ENCODE measurements at regions not wholly inside any gene's neighbourhood (a gene's known extent, or its start where the extent isn't known, plus 50 kb on each side); places are given as distances from the start of the nearest gene placed in this dataset.

DNA sequence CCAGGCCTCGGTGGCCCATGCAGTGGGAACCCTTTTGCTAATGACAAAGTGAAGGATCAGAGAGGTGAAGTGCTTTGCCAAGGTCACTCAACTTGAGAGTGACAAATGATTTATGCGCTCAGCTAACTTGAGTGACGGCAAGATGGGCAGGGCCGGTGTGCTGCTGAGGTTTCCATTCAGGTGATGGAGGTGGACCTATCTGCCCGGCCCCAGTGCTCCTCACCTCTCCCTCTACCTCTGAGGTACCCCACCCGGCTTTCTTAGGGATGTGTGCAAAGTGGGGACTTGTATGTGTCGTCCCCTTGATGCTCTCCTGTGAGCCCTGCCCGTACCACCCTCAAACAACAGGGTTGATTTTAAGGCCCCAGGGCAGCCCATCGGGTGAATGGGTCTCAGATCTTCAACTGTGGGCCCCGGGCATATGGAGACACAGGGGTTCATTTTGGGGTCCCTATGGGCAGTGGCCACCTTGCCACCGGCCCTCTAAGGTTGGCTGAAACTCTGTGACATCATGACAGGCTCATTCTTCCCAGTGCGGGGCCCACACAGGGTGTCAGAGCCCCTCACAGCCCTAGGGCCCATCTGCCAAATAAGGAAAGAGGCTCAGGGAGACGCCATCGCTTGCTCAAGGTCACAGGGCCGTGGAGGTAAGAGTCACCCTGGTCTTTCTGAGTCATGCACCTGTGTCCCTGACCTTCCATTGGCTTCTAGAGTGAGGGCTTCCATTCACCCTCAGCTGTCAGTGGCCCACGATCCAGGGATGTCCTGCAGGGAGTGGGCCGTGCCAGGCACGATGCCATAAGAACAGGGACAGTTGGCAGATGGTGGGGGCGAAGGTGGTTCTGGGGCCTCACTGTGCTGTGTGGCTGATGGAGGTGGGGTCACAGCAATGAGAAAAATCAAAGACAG, 170.6 kb upstream of the MVB12B start:
- Histone ChIP-seq H3K27me3 (replicated peaks; ENCODE audit: insufficient read depth, low read depth, low read length, poor library complexity) (peaks cover 43% of the 10 kb centered on the region), H3K36me3 (ENCODE audit: insufficient read depth, low read length, poor library complexity, severe bottlenecking) (no peaks in the 10 kb centered on the region), H3K9me3 (ENCODE audit: low read depth, low read length, poor library complexity, severe bottlenecking) (no peaks in the 10 kb centered on the region), H3K27ac (ENCODE audit: low read depth, low read length, poor library complexity, severe bottlenecking) (no peak overlapping the region), H3K4me3 (ENCODE audit: low read depth, low read length, poor library complexity, severe bottlenecking) (no peak overlapping the region), H3K4me1 (ENCODE audit: insufficient read depth, low read length, poor library complexity, severe bottlenecking) (peaks cover 35% of the 10 kb centered on the region)
- intact Hi-C loops (cut with micrococcal nuclease; ENCODE audit: unreplicated experiment): no loop called here
- no TSS peak for BruUV-seq (replicated peaks)
- POLR2A ChIA-PET (ENCODE audit: low non-redundant PET): no interaction called here
- CTCF ChIA-PET: no interaction called here
- TF ChIP-seq EZH2 (IDR thresholded peaks at IDR 0.05; ENCODE audit: borderline replicate concordance, low read depth, low read length, poor library complexity, severe bottlenecking): no peak
- TF ChIP-seq, protein P1, sequence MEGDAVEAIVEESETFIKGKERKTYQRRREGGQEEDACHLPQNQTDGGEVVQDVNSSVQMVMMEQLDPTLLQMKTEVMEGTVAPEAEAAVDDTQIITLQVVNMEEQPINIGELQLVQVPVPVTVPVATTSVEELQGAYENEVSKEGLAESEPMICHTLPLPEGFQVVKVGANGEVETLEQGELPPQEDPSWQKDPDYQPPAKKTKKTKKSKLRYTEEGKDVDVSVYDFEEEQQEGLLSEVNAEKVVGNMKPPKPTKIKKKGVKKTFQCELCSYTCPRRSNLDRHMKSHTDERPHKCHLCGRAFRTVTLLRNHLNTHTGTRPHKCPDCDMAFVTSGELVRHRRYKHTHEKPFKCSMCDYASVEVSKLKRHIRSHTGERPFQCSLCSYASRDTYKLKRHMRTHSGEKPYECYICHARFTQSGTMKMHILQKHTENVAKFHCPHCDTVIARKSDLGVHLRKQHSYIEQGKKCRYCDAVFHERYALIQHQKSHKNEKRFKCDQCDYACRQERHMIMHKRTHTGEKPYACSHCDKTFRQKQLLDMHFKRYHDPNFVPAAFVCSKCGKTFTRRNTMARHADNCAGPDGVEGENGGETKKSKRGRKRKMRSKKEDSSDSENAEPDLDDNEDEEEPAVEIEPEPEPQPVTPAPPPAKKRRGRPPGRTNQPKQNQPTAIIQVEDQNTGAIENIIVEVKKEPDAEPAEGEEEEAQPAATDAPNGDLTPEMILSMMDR (conservative IDR thresholded peaks at IDR 0.05; ENCODE audit: low read depth, low read length): no peak
- DNase-seq (ENCODE audit: low spot score): no peak

DNA sequence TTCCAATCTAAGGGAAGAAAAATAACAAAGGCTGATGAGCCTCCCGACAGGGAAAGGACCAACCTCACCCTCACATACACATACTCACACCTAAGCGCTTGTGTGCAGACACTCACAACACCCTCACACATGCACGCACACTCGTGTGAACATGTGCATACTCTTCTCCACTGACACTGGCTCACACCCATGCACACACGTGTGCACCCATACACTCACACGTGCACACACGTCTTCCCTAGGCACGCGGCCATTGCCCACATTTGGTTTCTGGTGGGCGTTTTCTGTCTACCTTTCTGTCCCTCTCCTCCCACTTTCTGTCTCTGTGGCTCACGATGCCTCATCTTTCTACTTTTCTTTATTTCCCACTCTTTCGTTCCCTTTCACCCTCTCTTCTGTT, 169.7 kb upstream of the MVB12B start:
- Histone ChIP-seq H3K4me3 (ENCODE audit: low read depth, low read length, poor library complexity, severe bottlenecking) (no peak overlapping the region), H3K36me3 (ENCODE audit: insufficient read depth, low read length, poor library complexity, severe bottlenecking) (no peaks in the 10 kb centered on the region), H3K27me3 (replicated peaks; ENCODE audit: insufficient read depth, low read depth, low read length, poor library complexity) (peaks cover 43% of the 10 kb centered on the region), H3K27ac (ENCODE audit: low read depth, low read length, poor library complexity, severe bottlenecking) (no peak overlapping the region), H3K4me1 (ENCODE audit: insufficient read depth, low read length, poor library complexity, severe bottlenecking) (peaks cover 27% of the 10 kb centered on the region), H3K9me3 (ENCODE audit: low read depth, low read length, poor library complexity, severe bottlenecking) (no peaks in the 10 kb centered on the region)
- no peak for DNase-seq (ENCODE audit: low spot score)
- BruUV-seq (replicated peaks): no TSS peak
- intact Hi-C loops (cut with micrococcal nuclease; ENCODE audit: unreplicated experiment): no loop called here
- TF ChIP-seq, protein P1 (conservative IDR thresholded peaks at IDR 0.05; ENCODE audit: low read depth, low read length): no peak
- no peak for TF ChIP-seq EZH2 (IDR thresholded peaks at IDR 0.05; ENCODE audit: borderline replicate concordance, low read depth, low read length, poor library complexity, severe bottlenecking)
- ChIA-PET POLR2A (ENCODE audit: low non-redundant PET) (no interaction called here), CTCF (no interaction called here)

DNA sequence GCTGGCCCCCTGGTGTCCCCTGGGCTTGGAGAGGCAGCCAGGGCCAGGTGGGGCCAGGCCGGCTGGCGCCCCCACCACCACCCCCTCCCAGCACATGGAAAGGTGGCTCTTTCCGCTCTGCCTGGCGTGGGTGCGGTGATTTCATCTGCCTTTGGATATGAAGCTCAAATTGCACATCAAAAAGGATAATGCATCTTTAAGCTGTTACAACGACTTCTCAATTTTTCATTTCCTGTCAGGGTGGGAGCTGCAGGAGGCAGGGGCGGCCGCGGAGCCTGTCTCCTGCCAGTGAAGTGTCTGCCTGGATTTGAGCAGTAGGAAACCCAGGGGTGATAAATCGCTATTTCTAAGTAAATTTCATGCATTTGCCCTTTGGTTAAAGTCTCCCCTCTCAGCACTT, 169.2 kb upstream of the MVB12B start:
- Histone ChIP-seq H3K27me3 (replicated peaks; ENCODE audit: insufficient read depth, low read depth, low read length, poor library complexity) (peaks cover 43% of the 10 kb centered on the region), H3K27ac (ENCODE audit: low read depth, low read length, poor library complexity, severe bottlenecking) (no peak overlapping the region), H3K4me3 (ENCODE audit: low read depth, low read length, poor library complexity, severe bottlenecking) (no peak overlapping the region), H3K9me3 (ENCODE audit: low read depth, low read length, poor library complexity, severe bottlenecking) (no peaks in the 10 kb centered on the region), H3K36me3 (ENCODE audit: insufficient read depth, low read length, poor library complexity, severe bottlenecking) (no peaks in the 10 kb centered on the region), H3K4me1 (ENCODE audit: insufficient read depth, low read length, poor library complexity, severe bottlenecking) (peaks cover 24% of the 10 kb centered on the region)
- TF ChIP-seq EZH2 (IDR thresholded peaks at IDR 0.05; ENCODE audit: borderline replicate concordance, low read depth, low read length, poor library complexity, severe bottlenecking): no peak
- TF ChIP-seq, protein P1 (conservative IDR thresholded peaks at IDR 0.05; ENCODE audit: low read depth, low read length): no peak
- ChIA-PET CTCF (interaction anchor here (0.6 kb wide), 1 partner anchor 14 kb away, joined by 5 read pairs; no protein-coding TSS in a partner anchor), POLR2A (ENCODE audit: low non-redundant PET) (no interaction called here)
- intact Hi-C loops (cut with micrococcal nuclease; ENCODE audit: unreplicated experiment): no loop called here
- no TSS peak for BruUV-seq (replicated peaks)
- peak; percentile 80 for DNase-seq (ENCODE audit: low spot score)
